ENCODE measurements at regions not wholly inside any gene's neighbourhood (a gene's known extent, or its start where the extent isn't known, plus 50 kb on each side); places are given as distances from the start of the nearest gene placed in this dataset.

DNA sequence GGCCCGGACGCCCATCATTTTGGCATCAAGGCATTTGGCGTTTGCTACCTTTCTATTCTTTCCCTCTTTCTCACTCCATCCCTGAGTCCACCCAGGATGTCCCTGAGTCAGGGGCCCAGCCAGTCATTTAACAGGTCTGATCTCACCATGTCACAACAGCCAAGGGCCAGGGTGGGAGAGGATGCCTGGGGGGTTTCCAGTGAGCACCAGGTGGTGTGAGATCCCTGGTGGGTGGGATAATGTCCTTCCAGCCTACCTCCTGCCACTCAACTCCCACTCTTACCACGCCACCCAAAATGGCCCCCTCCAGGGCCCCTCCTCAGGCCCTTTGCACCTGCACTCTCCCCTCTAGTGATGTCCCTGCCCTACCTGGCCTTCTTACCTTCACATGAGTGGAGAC is 310.8 kb downstream of the BCL11B start:
- no peak for DNase-seq

DNA sequence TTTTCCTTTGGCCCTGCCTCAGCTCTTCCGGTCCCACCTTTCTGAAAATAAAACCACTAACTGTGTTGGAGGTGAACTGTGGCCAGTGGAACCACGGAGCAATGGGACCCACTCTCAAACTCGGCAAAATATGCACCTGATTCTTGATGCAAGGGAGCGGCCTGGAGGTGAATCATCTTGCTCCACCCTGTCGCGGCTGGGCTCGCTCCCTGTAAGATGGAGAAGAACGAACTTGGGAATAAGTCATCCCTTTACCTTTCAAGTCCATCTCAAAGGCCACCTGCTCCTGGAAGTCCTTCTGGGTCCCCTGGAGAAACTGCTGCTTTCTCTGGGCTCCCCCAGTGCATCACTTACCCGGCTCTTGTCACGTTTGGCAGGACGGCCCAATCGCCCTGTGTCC is 309.9 kb downstream of the BCL11B start:
- DNase-seq: no peak

DNA sequence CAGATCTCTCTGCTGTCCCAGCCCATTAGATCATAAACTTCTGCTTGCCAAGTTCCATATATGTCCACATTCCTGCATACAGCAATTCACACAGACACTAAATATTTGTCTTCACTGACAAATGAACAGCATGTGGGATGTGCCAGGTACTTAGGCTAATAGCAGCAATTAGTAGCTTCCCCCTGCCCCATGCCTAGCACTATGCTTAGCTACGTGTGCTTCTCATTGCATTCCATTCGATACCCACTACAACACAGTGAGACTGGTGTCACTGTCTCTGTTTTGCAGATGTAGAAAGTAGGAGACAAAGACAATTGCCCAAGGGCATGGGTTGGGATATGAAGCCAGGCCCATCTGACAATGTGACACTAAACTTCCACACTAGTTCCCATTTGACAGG is 308.4 kb downstream of the BCL11B start:
- no peak for DNase-seq

DNA sequence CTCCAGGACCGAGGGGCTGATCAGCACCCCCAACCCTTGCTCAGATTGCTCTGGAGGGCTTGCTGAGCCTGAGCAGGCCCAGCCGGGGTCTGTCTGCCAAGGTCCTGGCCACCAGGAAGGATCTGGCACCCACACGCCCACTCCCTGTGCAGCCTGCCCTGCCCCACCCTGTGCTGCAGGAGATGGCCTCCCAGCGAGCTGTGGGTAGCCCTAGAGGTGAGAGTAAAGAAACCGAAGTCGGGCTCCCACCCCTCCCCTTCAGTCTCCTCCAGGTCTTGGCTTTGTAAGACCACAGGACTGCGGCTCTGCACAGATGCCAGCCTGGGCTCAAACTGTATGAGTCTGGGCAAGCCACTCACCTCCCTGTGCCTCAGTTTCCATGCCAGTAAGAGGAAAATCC is 307.8 kb downstream of the BCL11B start:
- no peak for DNase-seq

DNA sequence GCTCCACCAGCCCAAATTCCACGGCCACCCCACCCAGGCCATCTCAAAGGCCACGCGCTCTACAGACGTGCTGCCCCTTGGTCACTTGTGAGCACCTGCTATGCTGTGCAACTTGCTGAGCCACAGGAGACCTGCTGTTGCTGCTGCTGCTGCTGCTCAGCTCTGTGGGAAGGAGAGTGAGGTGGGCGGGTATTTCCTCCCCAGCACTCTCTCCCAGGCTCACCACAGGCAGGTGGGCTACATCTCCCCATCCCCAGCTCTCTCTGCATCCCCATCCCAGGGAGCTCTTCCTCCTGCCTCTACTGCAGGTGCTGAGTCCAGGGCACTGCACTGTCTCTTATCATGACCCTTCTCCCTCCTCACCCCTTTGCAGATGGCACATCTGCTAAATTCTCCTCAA is 306.9 kb downstream of the BCL11B start:
- no peak for DNase-seq

DNA sequence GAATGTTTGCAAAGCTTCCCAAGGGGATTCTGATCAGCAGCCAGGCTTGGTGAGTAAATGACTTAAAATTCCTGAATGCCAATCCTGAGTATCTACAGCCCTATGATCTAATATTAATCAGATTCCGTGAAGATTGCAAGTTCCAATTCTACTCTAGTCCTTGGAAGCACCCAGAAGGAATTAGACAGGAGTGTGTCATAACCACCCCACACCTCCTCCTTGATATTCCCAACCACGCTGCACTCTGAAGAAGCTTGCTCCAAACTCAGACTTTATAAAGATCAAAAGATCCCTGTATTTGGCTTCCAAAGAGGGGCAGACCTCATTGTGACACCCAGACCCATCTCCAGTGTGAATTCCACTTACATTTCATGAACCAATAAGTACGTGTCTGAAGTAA is 306.0 kb downstream of the BCL11B start:
- no peak for DNase-seq

DNA sequence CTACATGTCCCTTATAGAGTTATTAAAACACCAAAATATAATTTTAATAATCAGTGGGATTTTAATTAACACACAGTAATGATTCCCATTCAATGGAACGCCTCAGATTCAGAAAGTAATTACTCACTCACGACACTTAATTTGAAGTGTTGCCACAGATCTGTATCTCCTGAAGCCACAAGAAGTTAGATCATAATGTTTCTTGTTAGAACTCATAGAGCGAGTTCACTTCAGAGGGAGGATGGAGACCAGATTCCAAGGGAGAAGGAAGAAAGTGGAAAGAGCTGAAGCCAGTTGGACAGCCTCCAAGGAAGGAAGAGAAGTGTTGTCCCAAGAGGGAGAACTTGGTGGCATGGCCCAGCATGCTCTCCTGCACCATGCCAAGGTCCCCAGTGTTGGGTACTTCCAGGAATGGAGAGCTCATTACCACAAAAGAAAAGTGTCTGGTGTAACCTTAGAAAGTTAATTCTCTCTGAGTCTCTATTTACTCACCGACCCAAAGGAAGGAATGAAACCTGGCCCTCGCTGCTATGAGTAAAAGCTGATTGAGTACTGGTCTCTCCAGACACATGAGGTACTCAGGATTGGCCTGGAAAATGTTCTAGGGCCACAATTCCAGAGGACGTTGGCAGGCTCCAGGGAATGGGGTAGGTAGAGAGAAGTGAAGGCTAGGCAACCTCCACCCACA is 305.4 kb downstream of the BCL11B start:
- no peak for DNase-seq

DNA sequence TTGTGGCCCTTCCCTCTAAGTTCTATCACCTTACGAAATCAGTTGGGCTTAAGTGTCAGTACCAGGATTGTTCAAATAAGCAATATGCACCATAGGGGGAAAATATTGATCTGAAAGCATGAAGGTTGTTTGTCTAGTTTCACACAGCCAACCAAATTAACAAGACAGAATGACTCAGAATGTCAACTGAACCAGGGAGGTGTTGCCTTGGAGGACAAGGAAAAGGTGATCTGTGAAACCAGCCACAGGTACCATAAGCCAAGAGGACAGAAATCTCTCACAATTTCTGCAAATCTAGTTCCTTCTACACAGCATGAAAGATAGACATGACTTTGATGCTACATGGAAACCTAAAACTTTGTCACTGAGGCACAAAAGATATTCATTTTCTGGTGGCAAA is 297.9 kb downstream of the BCL11B start:
- DNase-seq: no peak

DNA sequence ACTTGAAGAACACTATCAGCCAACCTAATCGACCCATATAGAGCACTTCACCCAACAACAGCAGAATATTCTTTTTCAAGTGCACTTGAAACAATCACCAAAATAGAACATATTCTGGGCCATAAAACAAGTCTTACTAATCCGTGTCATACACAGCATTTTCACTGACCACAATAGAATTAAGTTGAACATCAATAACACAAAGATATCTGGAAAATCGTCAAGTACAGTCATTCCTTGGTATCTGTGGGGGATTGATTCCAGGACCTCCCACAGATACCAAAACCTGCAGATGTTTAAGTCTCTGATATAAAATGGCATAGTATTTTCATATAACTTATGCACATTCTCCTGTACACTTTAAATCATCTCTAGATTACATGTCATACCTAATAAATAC is 295.7 kb downstream of the BCL11B start:
- DNase-seq: no peak

DNA sequence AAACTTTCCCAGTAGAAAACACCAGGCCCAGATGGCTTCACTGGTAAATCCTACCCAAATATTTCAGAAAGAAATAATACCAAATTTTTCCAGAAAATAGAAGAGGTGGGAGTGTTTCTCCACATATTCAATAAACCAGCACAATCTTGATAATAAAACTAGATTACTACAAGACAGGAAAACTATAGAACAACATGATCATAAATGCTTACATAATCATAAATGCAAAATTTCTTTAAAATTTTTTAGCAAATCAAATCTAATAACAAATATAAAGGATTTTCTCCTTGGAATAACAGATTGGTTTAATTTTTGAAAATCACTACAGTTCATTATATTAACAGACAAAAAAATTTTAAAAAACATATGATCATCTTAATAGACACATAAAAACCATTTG is 294.5 kb downstream of the BCL11B start:
- no peak for DNase-seq

DNA sequence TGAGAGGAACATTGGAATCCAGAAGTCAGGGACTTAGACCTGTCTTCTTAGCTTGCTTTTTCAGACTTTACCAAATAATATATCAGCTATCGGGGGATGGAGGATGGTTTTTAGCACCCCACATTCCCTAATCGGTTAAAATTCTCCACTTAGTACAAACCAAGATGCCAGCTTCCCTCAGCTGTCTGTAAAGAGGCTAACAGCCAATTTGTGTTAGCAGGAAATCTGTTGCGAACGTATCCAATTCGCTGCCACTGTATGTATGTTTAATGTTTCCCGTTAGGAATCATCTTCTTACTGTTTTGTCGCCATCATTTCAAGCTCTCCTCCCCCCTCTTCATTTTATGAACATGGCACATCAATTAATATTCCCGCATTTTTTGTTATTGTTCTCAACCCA is 289.0 kb downstream of the BCL11B start:
- DNase-seq: no peak

DNA sequence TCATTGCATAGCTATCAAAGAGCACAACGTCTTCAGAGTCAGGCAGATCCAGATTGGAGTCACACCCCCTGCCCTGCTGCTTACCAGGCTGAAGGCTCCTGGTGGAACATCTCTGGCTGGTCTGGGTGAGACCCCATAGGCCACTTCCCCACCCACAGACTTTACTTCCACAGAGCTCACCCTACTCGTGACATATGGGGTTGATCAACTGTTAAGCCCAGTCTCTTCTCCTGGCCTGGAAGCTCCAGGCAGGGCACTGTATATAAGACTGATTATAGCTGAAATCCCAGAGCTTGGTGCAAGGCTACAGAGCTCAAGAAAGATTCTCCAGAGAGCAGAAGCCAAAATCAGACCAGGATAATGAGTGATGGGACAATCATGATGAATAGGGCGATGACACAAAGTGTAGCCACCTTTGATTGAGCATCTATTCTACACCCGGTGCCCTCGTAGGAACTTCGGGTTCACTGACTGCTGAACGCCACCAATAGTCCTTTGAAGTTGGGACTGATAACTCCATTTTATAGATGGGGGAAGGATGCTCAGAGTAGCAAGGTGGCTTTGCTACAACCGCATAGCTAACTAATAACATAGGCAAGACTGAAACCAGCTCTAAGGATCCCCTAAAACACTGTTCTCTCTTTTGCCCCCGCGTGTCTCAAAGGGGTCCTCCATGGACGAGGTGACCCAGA is 287.8 kb downstream of the BCL11B start:
- DNase-seq: no peak

DNA sequence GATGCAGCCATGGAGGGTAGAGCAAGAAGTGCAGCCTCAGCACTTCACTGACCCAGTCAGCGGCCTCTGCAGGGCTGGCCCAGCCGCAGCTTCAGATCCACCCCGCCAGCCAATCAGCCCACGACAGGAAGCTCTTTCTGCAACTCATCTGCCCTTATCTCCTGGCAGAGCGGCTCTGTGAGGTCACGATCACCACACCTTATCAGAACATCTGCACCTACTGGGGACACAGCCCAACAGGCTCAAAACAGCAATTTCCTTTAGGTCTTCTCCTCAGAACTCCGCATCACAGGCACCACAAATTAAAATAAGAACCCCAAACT is 287.3 kb downstream of the BCL11B start:
- no peak for DNase-seq

DNA sequence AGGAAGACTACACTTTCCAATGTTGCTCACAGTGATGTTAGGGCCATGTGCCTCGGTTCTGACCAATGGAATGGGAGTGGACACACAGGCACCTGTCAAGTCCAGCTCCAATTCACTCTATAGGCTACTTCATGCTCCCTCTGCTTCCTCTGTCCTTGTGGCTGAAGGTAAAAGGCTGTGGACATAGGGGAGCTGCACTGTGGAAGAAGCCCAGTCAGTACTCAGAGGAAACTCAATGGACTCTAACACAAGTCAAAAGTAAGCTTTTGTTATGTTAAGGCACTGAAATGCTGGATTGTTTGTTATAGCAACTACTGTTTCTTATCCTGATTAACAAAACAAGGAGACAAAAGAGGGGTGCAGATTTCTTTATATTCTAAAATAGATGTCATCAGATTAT is 278.2 kb downstream of the BCL11B start:
- no peak for DNase-seq

DNA sequence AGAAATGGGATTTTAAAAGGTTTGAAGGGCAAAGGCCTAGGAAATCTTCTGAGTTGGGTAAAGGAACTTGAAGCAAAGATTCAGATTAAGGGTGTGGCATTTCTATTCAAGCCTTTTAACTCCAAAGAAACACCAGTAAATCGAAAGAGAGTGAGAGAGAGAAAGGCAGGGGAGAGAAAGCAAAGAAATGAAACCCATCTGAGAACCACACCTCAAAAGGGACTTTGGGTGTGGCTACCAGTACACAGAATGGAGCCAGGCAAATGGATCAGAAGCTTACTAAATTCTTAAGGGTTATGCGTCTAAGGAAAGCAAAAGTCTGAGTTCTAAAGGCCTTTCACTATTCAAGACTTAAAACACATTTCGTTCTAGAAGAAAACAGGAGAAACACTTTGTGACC is 277.4 kb downstream of the BCL11B start:
- no peak for DNase-seq

DNA sequence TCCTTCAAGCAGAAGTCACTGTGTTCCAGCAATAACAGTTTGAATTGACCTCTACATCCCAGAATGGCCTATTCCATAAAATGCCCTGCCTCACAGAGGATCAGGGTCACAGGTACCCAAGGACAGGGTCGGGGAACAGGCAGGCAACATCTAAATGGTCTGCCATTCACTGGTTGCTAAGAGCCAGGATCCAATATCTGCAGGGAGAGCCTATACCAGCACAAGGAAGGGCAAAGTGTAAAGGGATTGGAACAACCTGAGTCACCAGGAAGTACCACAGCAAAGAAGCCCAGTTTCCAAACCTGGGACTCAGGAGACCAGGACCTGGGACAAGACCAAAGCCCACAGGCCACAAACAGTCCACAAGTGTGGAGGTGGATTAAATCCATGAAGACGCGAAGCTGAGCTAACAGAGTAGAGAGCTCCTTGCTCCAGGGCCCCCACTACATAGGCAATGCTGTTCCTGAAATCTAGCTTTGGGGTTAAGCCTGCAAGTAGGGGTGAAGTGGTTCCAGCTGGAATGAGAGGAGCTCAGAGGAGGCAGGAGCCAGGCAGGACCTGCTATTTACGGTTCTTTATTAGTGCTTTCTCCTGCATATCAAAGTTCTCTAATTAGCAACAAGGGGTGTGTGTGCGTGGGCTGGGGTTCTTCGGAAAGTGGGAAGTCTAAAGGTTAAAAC is 274.3 kb downstream of the BCL11B start:
- DNase-seq: no peak

DNA sequence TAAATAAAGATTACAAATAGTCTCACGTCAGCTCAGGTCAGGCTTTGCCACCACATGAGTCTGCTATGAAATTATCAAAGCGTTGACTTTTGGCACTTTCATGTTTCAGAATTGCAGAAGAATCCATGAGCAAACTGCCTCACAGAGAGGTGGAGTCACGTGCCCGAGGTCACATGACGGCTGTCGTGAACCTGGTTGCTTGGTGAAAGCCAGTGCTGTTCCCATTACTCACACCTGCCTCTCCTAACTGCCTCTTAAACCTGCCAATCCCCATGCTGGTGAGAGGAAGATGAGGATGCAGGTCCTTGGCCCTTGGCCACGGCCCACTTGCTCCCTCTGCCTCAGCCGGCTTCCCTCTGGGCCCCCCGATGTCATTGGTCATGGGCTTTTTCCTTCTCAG is 272.7 kb downstream of the BCL11B start:
- DNase-seq: no peak

DNA sequence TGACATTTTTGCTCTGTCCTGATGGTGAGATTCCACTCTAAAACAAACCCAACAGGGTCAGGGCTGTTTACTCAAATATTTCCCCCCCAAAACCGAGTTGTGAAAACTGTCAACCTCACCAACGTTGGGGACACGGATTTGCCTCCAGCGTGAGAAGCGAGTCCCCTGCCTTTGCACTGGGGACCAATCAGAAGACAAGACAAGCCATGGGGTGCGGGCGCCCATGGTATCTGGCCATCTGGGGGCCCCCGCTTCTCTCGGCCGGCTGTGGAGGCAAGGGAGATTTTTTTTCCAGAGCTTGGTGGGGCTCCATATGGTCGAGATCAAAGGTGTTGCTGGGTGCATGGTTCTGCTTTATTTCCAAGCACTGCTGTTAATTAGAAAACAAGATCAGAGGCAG is 272.1 kb downstream of the BCL11B start:
- no peak for DNase-seq

DNA sequence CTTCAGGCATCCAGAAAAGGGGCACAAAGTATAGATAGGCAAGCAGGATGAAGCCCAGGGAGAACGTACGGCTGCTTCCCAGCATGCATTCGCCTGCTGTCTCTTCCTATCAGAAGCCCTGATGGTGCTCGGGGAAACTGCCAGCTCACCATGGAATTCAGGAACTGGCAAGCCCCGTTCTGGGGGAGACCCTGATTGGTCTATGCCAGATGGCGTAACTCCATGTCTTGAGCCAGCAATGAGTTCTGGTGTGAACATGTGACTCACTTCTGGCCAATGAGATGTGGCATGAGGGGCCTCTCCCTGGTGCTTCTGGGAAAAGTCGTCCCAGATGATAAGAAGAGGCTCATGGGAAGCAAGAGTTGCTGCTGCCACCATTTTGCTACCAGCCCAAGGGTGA is 270.8 kb downstream of the BCL11B start:
- DNase-seq: no peak

DNA sequence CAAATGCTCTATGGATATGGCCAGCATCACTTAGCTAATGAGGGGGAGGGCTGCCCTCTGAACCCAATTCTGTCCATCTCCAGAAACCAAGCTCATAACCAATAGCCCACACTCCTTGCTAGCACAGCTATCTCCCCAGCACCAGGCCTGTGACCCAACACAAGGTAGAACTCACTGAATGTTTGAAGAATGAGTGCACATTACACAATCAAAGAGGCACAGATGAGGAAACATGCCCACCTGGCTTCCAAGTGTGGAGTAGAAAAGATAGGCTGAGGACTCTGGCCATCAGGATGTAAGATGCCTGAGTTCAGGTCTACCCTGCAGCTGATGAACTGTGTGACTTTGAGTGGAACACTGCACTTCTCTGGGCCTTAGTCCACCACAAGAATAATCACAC is 268.4 kb downstream of the BCL11B start:
- DNase-seq: no peak

DNA sequence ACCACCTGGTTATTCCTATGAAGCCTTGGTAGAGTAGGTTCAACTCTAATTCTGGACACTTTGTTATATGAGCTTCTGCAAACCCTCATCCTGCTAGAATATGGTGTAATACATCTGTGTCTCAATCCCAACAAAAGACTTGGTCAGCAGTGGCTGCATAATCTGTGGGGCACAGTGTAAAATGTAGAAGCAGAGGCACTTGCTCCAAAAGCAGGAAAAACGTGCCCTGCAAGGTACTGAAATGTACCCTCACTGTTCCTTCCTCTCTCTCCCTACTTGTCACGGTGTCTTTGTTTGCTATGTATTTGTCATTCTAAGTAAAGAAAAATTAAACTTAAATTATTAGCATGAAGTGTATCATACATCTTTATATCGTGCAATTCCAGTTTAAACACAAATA is 267.9 kb downstream of the BCL11B start:
- no peak for DNase-seq

DNA sequence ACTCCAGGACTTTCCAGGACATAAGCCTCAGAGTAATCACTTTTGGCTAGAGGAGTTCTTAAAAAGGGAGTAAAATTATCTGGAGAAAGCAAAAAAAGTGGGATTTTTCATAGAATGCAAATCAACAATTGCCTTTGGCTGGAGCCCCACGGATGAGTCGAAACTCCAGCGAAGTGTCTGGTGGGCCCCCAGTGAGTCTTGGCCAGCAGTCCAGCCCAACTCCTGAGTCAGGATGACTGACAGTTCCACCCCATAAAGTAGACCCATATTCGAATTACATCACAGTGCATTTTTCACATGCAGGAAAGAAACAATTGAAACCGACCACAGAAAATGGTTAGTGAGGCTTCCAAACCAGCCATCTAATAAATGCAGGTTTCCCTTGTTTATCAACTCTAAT is 265.7 kb downstream of the BCL11B start:
- DNase-seq: no peak

DNA sequence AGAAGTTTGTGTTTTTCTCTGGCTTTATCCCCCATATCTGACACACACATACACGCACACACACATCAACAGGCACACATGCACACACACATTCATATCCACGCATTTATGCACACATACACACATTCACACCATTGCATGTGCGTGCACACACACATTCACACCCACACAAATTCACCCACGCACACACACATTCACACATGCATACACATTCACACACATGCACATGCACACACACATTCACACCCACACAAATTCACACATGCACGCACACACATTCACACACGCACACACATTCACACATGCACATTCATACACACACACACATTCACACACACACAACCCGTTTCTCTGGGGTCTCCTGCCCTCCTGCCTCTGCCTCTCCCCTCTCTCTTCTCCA is 264.2 kb downstream of the BCL11B start:
- DNase-seq: no peak

DNA sequence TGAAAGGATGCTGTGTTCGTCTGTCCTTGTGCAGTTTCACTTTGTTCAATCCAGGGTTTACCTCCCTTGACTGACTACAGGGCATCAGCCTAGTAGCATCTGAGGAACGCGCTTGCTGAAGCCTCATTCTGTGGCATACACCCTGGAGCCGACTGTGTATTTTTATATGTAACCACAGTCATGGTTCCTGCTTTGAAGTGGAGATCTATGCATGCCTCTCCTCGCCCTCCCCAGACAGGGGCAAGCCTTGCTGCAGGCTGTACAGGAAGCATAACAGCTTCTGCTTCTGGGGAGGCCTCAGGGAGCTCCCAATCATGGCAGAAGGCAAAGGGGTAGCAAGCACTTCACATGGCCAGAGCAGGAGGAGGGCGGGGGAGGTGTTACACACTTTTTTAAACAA is 262.1 kb downstream of the BCL11B start:
- no peak for DNase-seq

DNA sequence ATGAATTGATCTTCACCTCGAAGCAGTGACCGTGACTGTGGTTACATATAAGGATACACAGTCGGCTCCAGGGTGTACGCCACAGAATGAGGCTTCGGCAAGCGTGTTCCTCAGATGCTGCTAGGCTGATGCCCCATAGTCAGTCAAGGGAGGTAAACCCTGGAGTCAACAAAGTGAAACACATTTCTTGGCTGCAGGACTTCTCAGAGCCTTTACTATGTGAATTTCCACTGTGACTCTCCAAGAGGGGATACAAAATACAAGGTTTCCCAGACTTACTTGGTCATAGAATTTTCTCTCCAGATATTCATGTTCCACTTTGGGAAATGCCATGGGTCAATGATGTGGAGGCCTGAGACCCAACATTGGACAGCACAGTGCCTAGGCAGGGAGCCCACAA is 260.6 kb downstream of the BCL11B start:
- no peak for DNase-seq
